GM23338 (cell line): ENCODE measurements at regions not wholly inside any gene's neighbourhood (a gene's known extent, or its start where the extent isn't known, plus 50 kb on each side); places are given as distances from the start of the nearest gene placed in this dataset.

Experiments used
- ATAC-seq: fragments of 200-7000 bp; cut with Tn5 transposase; 3 replicates; pipeline ENCODE4 v1.9.1; 2020
- DNase-seq: peaks from one replicate; pipeline ENCODE4 v3.0.0-alpha.2; 2015; ENCODE audit warnings: low spot score
- H2AFZ ChIP-seq: fragments of 200-600 bp; sonication (generic); 2 replicates; pipeline ENCODE4 v1.8.0; 2016; ENCODE audit warnings: antibody characterized with exemption, mild to moderate bottlenecking, moderate library complexity
- H3F3A ChIP-seq: fragments of 200-600 bp; sonication (generic); replicated peaks from 2 replicates; pipeline ENCODE4 v1.8.0; 2017; ENCODE audit warnings: antibody characterized with exemption, mixed run types, low read depth
- H3K27ac ChIP-seq: fragments of 200-600 bp; sonication (generic); 2 replicates; pipeline ENCODE4 v1.6.1; 2016; ENCODE audit warnings: low read depth
- H3K27me3 ChIP-seq: fragments of 200-600 bp; sonication (generic); 2 replicates; pipeline ENCODE4 v1.8.0; 2016; ENCODE audit warnings: mild to moderate bottlenecking, mixed run types, moderate library complexity; ENCODE audit not compliant: insufficient read depth
- H3K36me3 ChIP-seq: fragments of 200-600 bp; sonication (generic); 2 replicates; pipeline ENCODE4 v1.8.0; 2016; ENCODE audit warnings: mild to moderate bottlenecking; ENCODE audit not compliant: insufficient read depth
- H3K4me1 ChIP-seq: fragments of 200-600 bp; sonication (generic); 2 replicates; pipeline ENCODE4 v1.8.0; 2016; ENCODE audit warnings: mild to moderate bottlenecking, moderate library complexity; ENCODE audit not compliant: insufficient read depth
- H3K4me2 ChIP-seq: fragments of 200-600 bp; sonication (generic); 2 replicates; pipeline ENCODE4 v1.7.1; 2017; ENCODE audit warnings: mixed run types
- H3K4me3 ChIP-seq: fragments of 200-600 bp; sonication (generic); 2 replicates; pipeline ENCODE4 v1.6.1; 2016; ENCODE audit warnings: mixed run types
- H3K79me2 ChIP-seq: fragments of 200-600 bp; sonication (generic); replicated peaks from 2 replicates; pipeline ENCODE4 v1.8.0; 2017; ENCODE audit warnings: mild to moderate bottlenecking; ENCODE audit not compliant: insufficient read depth
- H3K9me2 ChIP-seq: fragments of 200-600 bp; sonication (generic); 2 replicates; pipeline ENCODE4 v1.8.0; 2017; ENCODE audit not compliant: insufficient read depth
- H4K20me1 ChIP-seq: fragments of 200-600 bp; sonication (generic); replicated peaks from 2 replicates; pipeline ENCODE4 v1.8.0; 2017; ENCODE audit warnings: mild to moderate bottlenecking; ENCODE audit not compliant: insufficient read depth
- H3K27ac Mint-ChIP-seq: 2 replicates; pipeline ENCODE4 v1.8.0; 2020; ENCODE audit warnings: inconsistent platforms, mild to moderate bottlenecking, moderate library complexity, mixed read lengths
- H3K27me3 Mint-ChIP-seq: 3 replicates; pipeline ENCODE4 v1.8.0; 2022; ENCODE audit warnings: low read depth, mild to moderate bottlenecking, moderate library complexity, mixed read lengths, inconsistent platforms; ENCODE audit not compliant: insufficient read depth, poor library complexity
- H3K36me3 Mint-ChIP-seq: 3 replicates; pipeline ENCODE4 v1.8.0; 2021; ENCODE audit warnings: low read depth, mild to moderate bottlenecking, inconsistent platforms, moderate library complexity, mixed read lengths
- H3K4me1 Mint-ChIP-seq: 3 replicates; pipeline ENCODE4 v1.8.0; 2020; ENCODE audit warnings: mild to moderate bottlenecking, inconsistent platforms, mixed read lengths
- H3K4me3 Mint-ChIP-seq: 3 replicates; pipeline ENCODE4 v1.8.0; 2021; ENCODE audit warnings: moderate library complexity, mild to moderate bottlenecking, inconsistent platforms, mixed read lengths
- H3K9me3 Mint-ChIP-seq: 3 replicates; pipeline ENCODE4 v1.8.0; 2020; ENCODE audit warnings: moderate library complexity, mild to moderate bottlenecking, inconsistent platforms, mixed read lengths
- CREB1 ChIP-seq: fragments of 250-450 bp; sonication (Bioruptor Pico); IDR thresholded peaks from 2 replicates; pipeline ENCODE4 v1.5.0; 2020; ENCODE audit warnings: low read depth, mild to moderate bottlenecking, moderate library complexity
- CTCF ChIP-seq, 2 experiments: fragments of 200-600 bp in 1 of 2; sonication (generic) in 1 of 2; conservative IDR thresholded peaks; 2 replicates each; pipeline versions ENCODE4 v1.5.1 to v1.6.1; 2016 to 2017; ENCODE audit warnings: antibody characterized with exemption in 2 of 2, low read depth in 2 of 2, mild to moderate bottlenecking in 2 of 2, moderate library complexity in 1 of 2
- ETS1 ChIP-seq: IDR thresholded peaks from 2 replicates; pipeline ENCODE4 v1.6.1; 2016; ENCODE audit warnings: antibody characterized with exemption
- EZH2 ChIP-seq: fragments of 200-600 bp; sonication (generic); IDR thresholded peaks from one replicate; pipeline ENCODE4 v1.8.0; 2017; ENCODE audit warnings: antibody characterized with exemption, mild to moderate bottlenecking, low read depth; ENCODE audit not compliant: unreplicated experiment
- EZH2phosphoT487 ChIP-seq: fragments of 200-600 bp; sonication (generic); IDR thresholded peaks from one replicate; pipeline ENCODE4 v1.8.1; 2018; ENCODE audit warnings: antibody characterized with exemption; ENCODE audit not compliant: unreplicated experiment
- JUNB ChIP-seq: IDR thresholded peaks from one replicate; pipeline ENCODE4 v1.6.1; 2016; ENCODE audit warnings: antibody characterized with exemption; ENCODE audit not compliant: unreplicated experiment
- NANOG ChIP-seq: IDR thresholded peaks from 2 replicates; pipeline ENCODE4 v1.6.1; 2016; ENCODE audit warnings: antibody characterized with exemption, borderline replicate concordance
- POLR2AphosphoS5 ChIP-seq: IDR thresholded peaks from 2 replicates; pipeline ENCODE4 v1.6.1; 2016; ENCODE audit warnings: antibody characterized with exemption, low read depth
- REST ChIP-seq: IDR thresholded peaks from one replicate; pipeline ENCODE4 v1.6.1; 2018; ENCODE audit warnings: antibody characterized with exemption; ENCODE audit not compliant: unreplicated experiment
- STAT1 ChIP-seq: IDR thresholded peaks from one replicate; pipeline ENCODE4 v1.6.1; 2016; ENCODE audit warnings: antibody characterized with exemption; ENCODE audit not compliant: unreplicated experiment
- ZNF114 ChIP-seq: fragments of 250-450 bp; sonication (Bioruptor Pico); IDR thresholded peaks from 2 replicates; pipeline ENCODE4 v1.5.0; 2020; ENCODE audit warnings: mild to moderate bottlenecking, moderate library complexity
- ZNF331 ChIP-seq: fragments of 250-450 bp; sonication (Bioruptor Pico); IDR thresholded peaks from 2 replicates; pipeline ENCODE4 v1.5.0; 2020; ENCODE audit warnings: low read depth, mild to moderate bottlenecking, moderate library complexity
- ZNF462 ChIP-seq: fragments of 250-450 bp; sonication (Bioruptor Pico); IDR thresholded peaks from 2 replicates; pipeline ENCODE4 v1.5.0; 2020; ENCODE audit warnings: mild to moderate bottlenecking, moderate library complexity

- TF ChIP-seq STAT1: no peak
- no peak for TF ChIP-seq ZNF331
- no peak for TF ChIP-seq ETS1
- no peak for TF ChIP-seq CTCF (conservative IDR thresholded peaks at IDR 0.05; ENCODE audit: low read depth in 2 of 2)
- TF ChIP-seq EZH2phosphoT487: no peak
- TF ChIP-seq ZNF114 (CRISPR knock-in tag): no peak
- TF ChIP-seq CREB1 (CRISPR knock-in tag): no peak
- TF ChIP-seq NANOG: no peak
- no peak for TF ChIP-seq REST
- no peak for TF ChIP-seq JUNB
- no peak for TF ChIP-seq ZNF462
- no peak for TF ChIP-seq POLR2AphosphoS5
- TF ChIP-seq EZH2: no peak
- H3K4me3 ChIP-seq: no peak overlapping the region
- H3K36me3 ChIP-seq: no peaks in the 10 kb centered on the region
- no peaks in the 10 kb centered on the region for H3F3A ChIP-seq
- no peak overlapping the region for H3K27ac ChIP-seq
- H3K36me3 Mint-ChIP-seq: no peaks in the 10 kb centered on the region
- ATAC-seq (no peak), DNase-seq (no peak)
- H3K9me3 Mint-ChIP-seq: no peaks in the 10 kb centered on the region
- H3K27me3 Mint-ChIP-seq: no peaks in the 10 kb centered on the region
- no peaks in the 10 kb centered on the region for H3K79me2 ChIP-seq
- no peak overlapping the region for H3K27ac Mint-ChIP-seq
- no peaks in the 10 kb centered on the region for H3K27me3 ChIP-seq
- H4K20me1 ChIP-seq: no peaks in the 10 kb centered on the region
- no peak overlapping the region; the same call in 1 of the 2 replicates for H2AFZ ChIP-seq
- H3K4me3 Mint-ChIP-seq: no peak overlapping the region
- no peak overlapping the region for H3K4me2 ChIP-seq
- H3K4me1 ChIP-seq: no peaks in the 10 kb centered on the region
- no peaks in the 10 kb centered on the region; the same call in 2 of the 3 replicates for H3K4me1 Mint-ChIP-seq
- H3K9me2 ChIP-seq: no peaks in the 10 kb centered on the region
These were observed 210.1 kb upstream of the SATB1 start for GRCh38 chr3:18635215-18635614.
